ENCODE measurements at regions not wholly inside any gene's neighbourhood (a gene's known extent, or its start where the extent isn't known, plus 50 kb on each side); places are given as distances from the start of the nearest gene placed in this dataset.

GRCh38 chr3:99167071-99167470 is 265.6 kb upstream of the DCBLD2 start:
- H3K4me3 ChIP-seq, result no peak overlapping the region
- TF ChIP-seq POLR2A (IDR thresholded peaks at IDR 0.05) (no peak), CTCF (IDR thresholded peaks at IDR 0.05) (no peak)

GRCh38 chr3:99163314-99163713 is 261.8 kb upstream of the DCBLD2 start:
- no peak for DNase-seq
- Histone ChIP-seq H3K27ac (no peak overlapping the region), H3K4me1 (no peaks in the 10 kb centered on the region), H3K9me3 (peaks cover 0 to 8% (median 6%) of the 10 kb centered on the region in 4 donors), H3K27me3 (no peaks in the 10 kb centered on the region), H3K36me3 (no peaks in the 10 kb centered on the region), H3K4me3 (no peak overlapping the region)
- TF ChIP-seq POLR2A (IDR thresholded peaks at IDR 0.05), result no peak
- no peak for TF ChIP-seq CTCF (IDR thresholded peaks at IDR 0.05)

More at GRCh38 chr3:99167071-99167470, 265.6 kb upstream of the DCBLD2 start:
- Histone ChIP-seq H3K27ac (no peak overlapping the region), H3K9me3 (no peaks in the 10 kb centered on the region), H3K27me3 (no peaks in the 10 kb centered on the region), H3K36me3 (no peaks in the 10 kb centered on the region), H3K4me1 (no peaks in the 10 kb centered on the region)
- DNase-seq, result no peak

GRCh38 chr3:99159220-99159762 is 257.8 kb upstream of the DCBLD2 start:
- no peak for DNase-seq

GRCh38 chr3:99145031-99145430 is 243.5 kb upstream of the DCBLD2 start:
- DNase-seq, result no peak
- Histone ChIP-seq H3K9me3 (no peaks in the 10 kb centered on the region), H3K4me1 (no peaks in the 10 kb centered on the region), H3K4me3 (no peak overlapping the region), H3K27ac (no peak overlapping the region), H3K36me3 (no peaks in the 10 kb centered on the region), H3K27me3 (no peaks in the 10 kb centered on the region)
- TF ChIP-seq CTCF (IDR thresholded peaks at IDR 0.05) (no peak), POLR2A (IDR thresholded peaks at IDR 0.05) (no peak)

More at GRCh38 chr3:99159220-99159762, 257.8 kb upstream of the DCBLD2 start:
- TF ChIP-seq CTCF (IDR thresholded peaks at IDR 0.05) (no peak), POLR2A (IDR thresholded peaks at IDR 0.05) (no peak)
- Histone ChIP-seq H3K4me1 (no peaks in the 10 kb centered on the region), H3K27ac (no peak overlapping the region), H3K36me3 (no peaks in the 10 kb centered on the region), H3K9me3 (peaks cover 0 to 8% (median 6%) of the 10 kb centered on the region in 4 donors), H3K27me3 (no peaks in the 10 kb centered on the region), H3K4me3 (no peak overlapping the region)

- Histone ChIP-seq H3K27ac (no peak overlapping the region), H3K4me1 (no peaks in the 10 kb centered on the region), H3K36me3 (no peaks in the 10 kb centered on the region), H3K27me3 (no peaks in the 10 kb centered on the region), H3K9me3 (no peaks in the 10 kb centered on the region), H3K4me3 (no peak overlapping the region)
- DNase-seq, result no peak
- TF ChIP-seq POLR2A (IDR thresholded peaks at IDR 0.05) (no peak), CTCF (IDR thresholded peaks at IDR 0.05) (no peak)
These were observed 242.0 kb upstream of the DCBLD2 start for GRCh38 chr3:99143493-99143892.

- TF ChIP-seq CTCF (IDR thresholded peaks at IDR 0.05), result no peak
- TF ChIP-seq POLR2A (IDR thresholded peaks at IDR 0.05), result no peak
- no peaks in the 10 kb centered on the region for H3K4me1 ChIP-seq
- H3K27ac ChIP-seq, result no peak overlapping the region
- no peak for DNase-seq
- no peaks in the 10 kb centered on the region for H3K36me3 ChIP-seq
- no peaks in the 10 kb centered on the region for H3K9me3 ChIP-seq
- H3K27me3 ChIP-seq, result no peaks in the 10 kb centered on the region
- H3K4me3 ChIP-seq, result no peak overlapping the region
These were observed 233.5 kb upstream of the DCBLD2 start for GRCh38 chr3:99134986-99135385.

Measured in Peyer's patch (tissue), 4 donors.